GM21528 (cell line): ENCODE measurements at regions not wholly inside any gene's neighbourhood (a gene's known extent, or its start where the extent isn't known, plus 50 kb on each side); places are given as distances from the start of the nearest gene placed in this dataset.
"Not testable (repeated sequence)": the region's sequence is repeated elsewhere in the genome, so short reads cannot be mapped to it uniquely, and the experiment has no call there.

Experiments
- ATAC-seq: cut with Tn5 transposase; IDR thresholded peaks from one replicate; pipeline ENCODE4 v1.9.1; 2021; ENCODE audit warnings: mild to moderate bottlenecking, moderate library complexity; ENCODE audit not compliant: unreplicated experiment, low FRiP score

- no peak for ATAC-seq
Measured at GRCh38 chr17:30590081-30590733, 113.0 kb downstream of the GOSR1 start.

DNA sequence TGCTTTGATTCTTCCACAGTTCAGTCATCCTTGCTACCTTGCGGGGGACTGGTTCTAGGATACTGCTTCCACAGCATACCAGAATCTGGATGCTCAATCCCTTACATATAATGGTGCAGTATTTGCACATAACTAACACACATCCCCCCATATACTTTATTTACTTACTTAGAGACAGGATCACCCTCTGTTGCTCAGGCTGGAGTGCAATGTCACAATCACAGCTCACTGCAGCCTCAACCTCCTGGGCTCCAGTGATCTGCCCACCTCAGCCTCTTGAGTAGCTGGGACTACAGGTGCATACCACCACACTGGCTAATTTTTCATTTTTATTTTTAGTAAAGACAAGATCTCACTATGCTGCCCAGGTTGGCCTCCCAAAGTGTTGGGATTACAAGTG lies 112.2 kb downstream of the GOSR1 start:
- ATAC-seq = no peak

GRCh38 chr17:30588798-30589247 lies 111.6 kb downstream of the GOSR1 start:
- ATAC-seq = no peak

DNA sequence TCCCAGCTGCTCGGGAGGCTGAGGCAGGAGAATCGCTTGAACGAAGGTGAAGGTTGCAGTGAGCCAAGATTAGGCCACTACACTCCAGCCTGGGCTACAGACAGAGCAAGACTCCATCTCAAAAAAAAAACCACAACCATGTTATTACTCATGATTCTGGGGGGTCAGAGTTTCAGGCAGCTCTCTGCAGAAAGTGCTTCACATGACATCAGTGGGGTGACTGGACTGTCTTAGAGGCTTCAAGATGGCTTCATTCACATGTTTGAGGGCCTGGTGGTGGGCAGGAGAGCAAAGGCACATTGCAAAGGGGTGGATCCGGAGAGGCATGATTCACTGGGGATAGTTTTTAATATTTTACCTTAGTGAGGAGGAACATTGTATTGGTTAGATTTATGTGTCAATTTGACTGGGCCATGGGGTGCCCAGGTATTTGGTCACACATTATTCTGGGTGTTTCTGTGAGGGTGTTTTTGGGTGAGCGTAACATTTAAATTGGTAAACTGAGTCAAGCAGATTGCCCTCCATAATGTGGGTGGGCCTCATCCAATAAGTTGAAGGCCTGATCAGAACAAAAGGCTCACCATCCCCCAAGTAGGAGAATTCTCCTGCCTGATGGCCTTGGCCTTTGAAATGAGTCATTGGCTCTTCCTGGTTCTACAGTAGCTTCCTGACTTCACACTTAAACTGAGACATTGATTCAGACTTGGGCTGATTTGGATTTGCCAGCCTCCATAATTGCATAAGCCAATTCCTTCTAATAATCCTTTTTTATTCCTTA lies 109.8 kb downstream of the GOSR1 start:
- ATAC-seq = no peak

DNA sequence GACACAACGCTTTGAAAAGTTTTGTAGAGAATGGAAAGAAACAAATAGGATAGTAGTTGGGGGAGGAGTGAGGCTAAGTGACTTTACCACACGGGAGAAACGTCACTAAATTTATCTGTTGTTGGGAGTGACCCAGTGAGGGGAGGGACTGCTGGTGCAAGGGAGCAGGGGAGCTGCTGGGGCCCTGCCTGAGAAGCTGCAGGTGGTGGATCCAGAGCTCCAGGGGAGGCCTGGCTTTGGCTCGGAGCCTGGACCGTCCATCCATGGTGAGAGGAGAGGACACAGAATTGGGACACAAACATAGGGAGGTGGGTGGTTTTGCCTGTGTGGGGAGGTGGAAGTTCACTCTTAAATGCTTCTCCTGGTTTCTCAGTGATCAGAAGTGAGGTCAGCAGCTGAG lies 107.6 kb downstream of the GOSR1 start:
- ATAC-seq = no peak

DNA sequence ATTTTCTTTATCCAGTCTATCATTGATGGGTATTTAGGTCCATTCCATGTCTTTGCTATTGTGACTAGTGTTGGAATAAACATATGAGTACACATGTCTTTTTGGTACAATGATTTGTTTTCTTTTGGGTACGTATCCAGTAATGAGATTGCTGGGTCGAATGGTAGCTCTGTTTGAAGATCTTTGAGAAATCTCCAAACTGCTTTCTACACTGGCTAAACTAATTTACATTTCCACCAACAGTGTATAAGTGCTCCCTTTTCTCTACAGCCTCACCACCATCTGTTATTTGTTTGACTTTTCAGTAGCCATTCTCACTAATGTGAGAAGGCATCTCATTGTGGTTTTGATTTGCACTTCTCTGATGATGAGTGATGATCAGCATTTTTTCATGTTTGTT lies 103.7 kb downstream of the GOSR1 start:
- no peak for ATAC-seq

GRCh38 chr17:30579610-30580315 lies 102.6 kb downstream of the GOSR1 start:
- no peak for ATAC-seq

DNA sequence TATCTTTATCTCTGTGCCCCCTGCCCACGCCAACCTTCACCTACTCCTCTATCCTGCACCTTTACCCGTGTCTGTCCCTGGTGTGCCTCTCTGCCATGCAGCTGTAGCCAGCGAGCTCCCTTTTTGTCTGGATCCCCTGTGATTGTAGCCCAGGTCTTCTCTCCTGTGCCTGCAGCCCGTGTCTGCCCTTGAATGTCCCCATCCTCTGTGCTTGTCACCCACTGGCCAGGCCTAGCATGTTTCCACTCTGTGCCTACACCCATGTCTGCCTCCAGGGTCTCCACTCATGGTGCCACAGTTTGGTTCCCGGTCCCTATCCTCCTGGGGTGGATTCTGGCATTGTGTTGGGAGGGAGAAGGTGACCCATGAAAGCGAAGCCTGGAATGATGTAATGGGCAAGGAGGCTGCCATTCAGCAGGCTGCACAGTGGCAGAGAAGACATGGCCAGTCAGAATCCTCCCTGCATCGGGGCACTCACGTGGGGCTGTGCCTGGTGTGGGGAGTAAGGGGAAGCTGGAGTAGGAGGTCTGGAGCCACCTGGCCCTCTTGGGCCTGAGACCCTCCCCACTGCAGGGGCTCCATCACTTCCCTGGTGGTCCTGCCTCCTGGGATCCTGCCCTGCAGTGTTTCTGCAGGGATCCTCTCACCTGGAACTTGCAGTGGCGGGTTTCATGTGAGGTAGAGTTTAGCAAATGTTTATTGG lies 101.0 kb downstream of the GOSR1 start:
- not testable (repeated sequence) for ATAC-seq
